ENCODE measurements at regions not wholly inside any gene's neighbourhood (a gene's known extent, or its start where the extent isn't known, plus 50 kb on each side); places are given as distances from the start of the nearest gene placed in this dataset.

- TF ChIP-seq CTCF (IDR thresholded peaks at IDR 0.05) (no peak), POLR2A (IDR thresholded peaks at IDR 0.05) (no peak)
Observed at GRCh38 chr1:196063952-196064351, 544.3 kb downstream of the KCNT2 start.
